ENCODE measurements at regions not wholly inside any gene's neighbourhood (a gene's known extent, or its start where the extent isn't known, plus 50 kb on each side); places are given as distances from the start of the nearest gene placed in this dataset.

- ATAC-seq (no peak), DNase-seq (no peak)
- POLR2A ChIA-PET, result no interaction called here
- H3K27ac Mint-ChIP-seq, result no peak overlapping the region
- CTCF ChIA-PET, result no interaction called here
- H3K4me3 Mint-ChIP-seq, result no peak overlapping the region
- H3K9me3 Mint-ChIP-seq (ENCODE audit: insufficient read depth), result no peaks in the 10 kb centered on the region
- no peaks in the 10 kb centered on the region for H3K36me3 Mint-ChIP-seq (ENCODE audit: low read depth)
- peaks cover 9% of the 10 kb centered on the region for H3K4me1 Mint-ChIP-seq (ENCODE audit: low read depth)
- no peaks in the 10 kb centered on the region for H3K27me3 Mint-ChIP-seq (ENCODE audit: low read depth)
These were observed 161.8 kb downstream of the NUP210 start for GRCh38 chr3:13258280-13258679.

GRCh38 chr3:13257666-13258065 is 162.5 kb downstream of the NUP210 start:
- peaks cover 5% of the 10 kb centered on the region for H3K4me1 Mint-ChIP-seq (ENCODE audit: low read depth)
- POLR2A ChIA-PET, result no interaction called here
- H3K36me3 Mint-ChIP-seq (ENCODE audit: low read depth), result no peaks in the 10 kb centered on the region
- no peaks in the 10 kb centered on the region for H3K27me3 Mint-ChIP-seq (ENCODE audit: low read depth)
- no peak for DNase-seq
- no peak for ATAC-seq
- CTCF ChIA-PET, result interaction anchor here (1.8 kb wide), 1 partner anchor 166 kb away, joined by 5 read pairs; no protein-coding TSS in a partner anchor
- H3K27ac Mint-ChIP-seq, result no peak overlapping the region
- H3K4me3 Mint-ChIP-seq, result no peak overlapping the region
- H3K9me3 Mint-ChIP-seq (ENCODE audit: insufficient read depth), result no peaks in the 10 kb centered on the region

GRCh38 chr3:13256845-13257244 is 163.3 kb downstream of the NUP210 start:
- Mint-ChIP-seq H3K4me3 (no peak overlapping the region), H3K4me1 (ENCODE audit: low read depth) (no peaks in the 10 kb centered on the region), H3K36me3 (ENCODE audit: low read depth) (no peaks in the 10 kb centered on the region), H3K27me3 (ENCODE audit: low read depth) (peaks cover 8% of the 10 kb centered on the region), H3K27ac (no peak overlapping the region), H3K9me3 (ENCODE audit: insufficient read depth) (no peaks in the 10 kb centered on the region)
- ATAC-seq, result no peak
- DNase-seq, result no peak
- POLR2A ChIA-PET, result no interaction called here
- CTCF ChIA-PET, result interaction anchor here (1.8 kb wide), 1 partner anchor 165 kb away, joined by 5 read pairs; no protein-coding TSS in a partner anchor

- H3K9me3 Mint-ChIP-seq (ENCODE audit: insufficient read depth), result no peaks in the 10 kb centered on the region
- H3K27ac Mint-ChIP-seq, result no peak overlapping the region
- H3K27me3 Mint-ChIP-seq (ENCODE audit: low read depth), result peaks cover 17% of the 10 kb centered on the region
- H3K4me3 Mint-ChIP-seq, result no peak overlapping the region
- ChIA-PET CTCF (interaction anchor here (1.4 kb wide), 1 partner anchor 25 kb away, joined by 3 read pairs; no protein-coding TSS in a partner anchor), POLR2A (no interaction called here)
- ATAC-seq, result no peak
- H3K36me3 Mint-ChIP-seq (ENCODE audit: low read depth), result no peaks in the 10 kb centered on the region
- DNase-seq, result no peak
- no peaks in the 10 kb centered on the region for H3K4me1 Mint-ChIP-seq (ENCODE audit: low read depth)
These were observed 165.8 kb downstream of the NUP210 start for GRCh38 chr3:13254028-13254951.

GRCh38 chr3:13253208-13253937 is 166.7 kb downstream of the NUP210 start:
- CTCF ChIA-PET, result interaction anchor here (1.4 to 2.1 kb wide), 2 partner anchors 8 to 24 kb away, joined by 3 to 6 read pairs; no protein-coding TSS in a partner anchor
- no peaks in the 10 kb centered on the region for H3K9me3 Mint-ChIP-seq (ENCODE audit: insufficient read depth)
- DNase-seq (no peak), ATAC-seq (no peak)
- H3K27ac Mint-ChIP-seq, result no peak overlapping the region
- H3K4me3 Mint-ChIP-seq, result no peak overlapping the region
- no peaks in the 10 kb centered on the region for H3K36me3 Mint-ChIP-seq (ENCODE audit: low read depth)
- POLR2A ChIA-PET, result no interaction called here
- H3K27me3 Mint-ChIP-seq (ENCODE audit: low read depth), result peaks cover 18% of the 10 kb centered on the region
- no peaks in the 10 kb centered on the region for H3K4me1 Mint-ChIP-seq (ENCODE audit: low read depth)

- peaks cover 18% of the 10 kb centered on the region for H3K27me3 Mint-ChIP-seq (ENCODE audit: low read depth)
- no peak for ATAC-seq
- no peak overlapping the region for H3K4me3 Mint-ChIP-seq
- ChIA-PET CTCF (interaction anchor here (2.1 kb wide), 1 partner anchor 10 kb away, joined by 6 read pairs; no protein-coding TSS in a partner anchor), POLR2A (no interaction called here)
- DNase-seq, result no peak
- no peaks in the 10 kb centered on the region for H3K9me3 Mint-ChIP-seq (ENCODE audit: insufficient read depth)
- no peak overlapping the region for H3K27ac Mint-ChIP-seq
- no peaks in the 10 kb centered on the region for H3K36me3 Mint-ChIP-seq (ENCODE audit: low read depth)
- no peaks in the 10 kb centered on the region for H3K4me1 Mint-ChIP-seq (ENCODE audit: low read depth)
These were observed 167.9 kb downstream of the NUP210 start for GRCh38 chr3:13252207-13252606.

GRCh38 chr3:13251166-13251903 is 168.8 kb downstream of the NUP210 start:
- ChIA-PET CTCF (interaction anchor here (1.1 to 2.1 kb wide), 2 partner anchors 10 to 160 kb away, joined by 3 to 6 read pairs; no protein-coding TSS in a partner anchor), POLR2A (no interaction called here)
- H3K27me3 Mint-ChIP-seq (ENCODE audit: low read depth), result peaks cover 18% of the 10 kb centered on the region
- ATAC-seq (no peak), DNase-seq (no peak)
- no peaks in the 10 kb centered on the region for H3K9me3 Mint-ChIP-seq (ENCODE audit: insufficient read depth)
- H3K36me3 Mint-ChIP-seq (ENCODE audit: low read depth), result no peaks in the 10 kb centered on the region
- no peaks in the 10 kb centered on the region for H3K4me1 Mint-ChIP-seq (ENCODE audit: low read depth)
- H3K4me3 Mint-ChIP-seq, result no peak overlapping the region
- H3K27ac Mint-ChIP-seq, result peak overlapping the region; percentile 16

- no peaks in the 10 kb centered on the region for H3K9me3 Mint-ChIP-seq (ENCODE audit: insufficient read depth)
- ChIA-PET POLR2A (no interaction called here), CTCF (no interaction called here)
- ATAC-seq, result no peak
- no peaks in the 10 kb centered on the region for H3K36me3 Mint-ChIP-seq (ENCODE audit: low read depth)
- DNase-seq, result no peak
- H3K27me3 Mint-ChIP-seq (ENCODE audit: low read depth), result peaks cover 18% of the 10 kb centered on the region
- peaks cover 4% of the 10 kb centered on the region for H3K4me1 Mint-ChIP-seq (ENCODE audit: low read depth)
- H3K4me3 Mint-ChIP-seq, result no peak overlapping the region
- H3K27ac Mint-ChIP-seq, result no peak overlapping the region
These were observed 170.3 kb downstream of the NUP210 start for GRCh38 chr3:13249664-13250390.

GRCh38 chr3:13248640-13249039 is 171.5 kb downstream of the NUP210 start:
- no peak overlapping the region for H3K27ac Mint-ChIP-seq
- peaks cover 9% of the 10 kb centered on the region for H3K4me1 Mint-ChIP-seq (ENCODE audit: low read depth)
- peaks cover 18% of the 10 kb centered on the region for H3K27me3 Mint-ChIP-seq (ENCODE audit: low read depth)
- ChIA-PET POLR2A (no interaction called here), CTCF (no interaction called here)
- H3K4me3 Mint-ChIP-seq, result no peak overlapping the region
- no peak for ATAC-seq
- no peaks in the 10 kb centered on the region for H3K9me3 Mint-ChIP-seq (ENCODE audit: insufficient read depth)
- no peaks in the 10 kb centered on the region for H3K36me3 Mint-ChIP-seq (ENCODE audit: low read depth)
- no peak for DNase-seq

- CTCF ChIA-PET, result no interaction called here
- ATAC-seq (no peak), DNase-seq (no peak)
- peaks cover 9% of the 10 kb centered on the region for H3K4me1 Mint-ChIP-seq (ENCODE audit: low read depth)
- H3K36me3 Mint-ChIP-seq (ENCODE audit: low read depth), result no peaks in the 10 kb centered on the region
- H3K9me3 Mint-ChIP-seq (ENCODE audit: insufficient read depth), result no peaks in the 10 kb centered on the region
- H3K4me3 Mint-ChIP-seq, result no peak overlapping the region
- POLR2A ChIA-PET, result no interaction called here
- H3K27me3 Mint-ChIP-seq (ENCODE audit: low read depth), result peaks cover 4% of the 10 kb centered on the region
- no peak overlapping the region for H3K27ac Mint-ChIP-seq
These were observed 172.4 kb upstream of the IQSEC1 start for GRCh38 chr3:13245615-13245978.

GRCh38 chr3:13243586-13243985 is 170.4 kb upstream of the IQSEC1 start:
- DNase-seq, result no peak
- H3K27ac Mint-ChIP-seq, result no peak overlapping the region
- peaks cover 9% of the 10 kb centered on the region for H3K4me1 Mint-ChIP-seq (ENCODE audit: low read depth)
- H3K27me3 Mint-ChIP-seq (ENCODE audit: low read depth), result no peaks in the 10 kb centered on the region
- no peaks in the 10 kb centered on the region for H3K36me3 Mint-ChIP-seq (ENCODE audit: low read depth)
- ATAC-seq, result no peak
- ChIA-PET POLR2A (interaction anchor here (1.1 kb wide), 1 partner anchor 39 kb away, joined by 4 read pairs; no protein-coding TSS in a partner anchor), CTCF (interaction anchor here (1.3 kb wide), 1 partner anchor 14 kb away, joined by 3 read pairs; no protein-coding TSS in a partner anchor)
- H3K4me3 Mint-ChIP-seq, result no peak overlapping the region
- no peaks in the 10 kb centered on the region for H3K9me3 Mint-ChIP-seq (ENCODE audit: insufficient read depth)
